ENCODE measurements at regions not wholly inside any gene's neighbourhood (a gene's known extent, or its start where the extent isn't known, plus 50 kb on each side); places are given as distances from the start of the nearest gene placed in this dataset.

DNA sequence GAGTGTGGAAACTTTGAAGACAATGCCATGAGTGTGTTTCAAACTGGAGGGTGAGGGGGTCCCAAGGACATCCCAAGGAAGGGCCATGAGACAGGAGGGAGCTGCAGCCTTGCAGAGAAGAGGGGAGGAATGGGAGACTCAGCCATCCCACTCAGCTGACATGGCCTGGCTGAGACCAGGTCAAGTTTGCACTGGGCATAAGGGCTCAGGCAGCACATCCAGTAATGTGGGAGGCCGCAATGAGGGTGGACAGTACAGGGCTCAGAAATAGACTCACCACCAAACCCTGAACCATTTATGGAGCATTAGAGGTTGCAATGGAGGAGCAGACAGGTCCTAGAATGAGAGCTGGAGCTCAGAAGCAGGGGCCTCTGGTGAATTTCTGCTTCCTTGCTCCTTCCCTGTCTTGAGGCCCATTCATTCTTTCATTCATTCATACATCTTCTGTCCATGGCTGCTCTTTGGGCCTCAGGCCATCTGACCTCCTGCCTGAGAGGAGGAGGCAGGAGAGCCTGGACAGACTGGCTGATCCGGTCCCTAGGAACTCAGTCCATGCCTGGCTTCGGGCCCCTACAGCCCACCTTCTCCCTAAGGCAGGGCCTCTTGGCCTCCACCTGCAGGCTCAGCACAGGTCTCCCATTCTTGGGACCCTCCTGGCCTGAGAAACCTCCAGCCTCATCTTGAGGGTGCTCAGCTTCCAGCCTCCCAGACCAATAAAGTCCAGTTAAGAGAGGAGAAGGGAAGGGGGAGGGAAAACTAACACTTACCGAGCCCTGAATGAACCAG is 70.5 kb upstream of the CDH5 start:
- no peak overlapping the region for H3K4me3 ChIP-seq (ENCODE audit: low read depth, low read length)
- TF ChIP-seq, protein P1, sequence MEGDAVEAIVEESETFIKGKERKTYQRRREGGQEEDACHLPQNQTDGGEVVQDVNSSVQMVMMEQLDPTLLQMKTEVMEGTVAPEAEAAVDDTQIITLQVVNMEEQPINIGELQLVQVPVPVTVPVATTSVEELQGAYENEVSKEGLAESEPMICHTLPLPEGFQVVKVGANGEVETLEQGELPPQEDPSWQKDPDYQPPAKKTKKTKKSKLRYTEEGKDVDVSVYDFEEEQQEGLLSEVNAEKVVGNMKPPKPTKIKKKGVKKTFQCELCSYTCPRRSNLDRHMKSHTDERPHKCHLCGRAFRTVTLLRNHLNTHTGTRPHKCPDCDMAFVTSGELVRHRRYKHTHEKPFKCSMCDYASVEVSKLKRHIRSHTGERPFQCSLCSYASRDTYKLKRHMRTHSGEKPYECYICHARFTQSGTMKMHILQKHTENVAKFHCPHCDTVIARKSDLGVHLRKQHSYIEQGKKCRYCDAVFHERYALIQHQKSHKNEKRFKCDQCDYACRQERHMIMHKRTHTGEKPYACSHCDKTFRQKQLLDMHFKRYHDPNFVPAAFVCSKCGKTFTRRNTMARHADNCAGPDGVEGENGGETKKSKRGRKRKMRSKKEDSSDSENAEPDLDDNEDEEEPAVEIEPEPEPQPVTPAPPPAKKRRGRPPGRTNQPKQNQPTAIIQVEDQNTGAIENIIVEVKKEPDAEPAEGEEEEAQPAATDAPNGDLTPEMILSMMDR (IDR thresholded peaks at IDR 0.05; ENCODE audit: borderline replicate concordance, insufficient read depth, low read depth, low read length), result no peak

GRCh38 chr16:66295213-66295612 is 71.3 kb upstream of the CDH5 start:
- TF ChIP-seq, protein P1 (IDR thresholded peaks at IDR 0.05; ENCODE audit: borderline replicate concordance, insufficient read depth, low read depth, low read length), result no peak
- no peak overlapping the region for H3K4me3 ChIP-seq (ENCODE audit: low read depth, low read length)

DNA sequence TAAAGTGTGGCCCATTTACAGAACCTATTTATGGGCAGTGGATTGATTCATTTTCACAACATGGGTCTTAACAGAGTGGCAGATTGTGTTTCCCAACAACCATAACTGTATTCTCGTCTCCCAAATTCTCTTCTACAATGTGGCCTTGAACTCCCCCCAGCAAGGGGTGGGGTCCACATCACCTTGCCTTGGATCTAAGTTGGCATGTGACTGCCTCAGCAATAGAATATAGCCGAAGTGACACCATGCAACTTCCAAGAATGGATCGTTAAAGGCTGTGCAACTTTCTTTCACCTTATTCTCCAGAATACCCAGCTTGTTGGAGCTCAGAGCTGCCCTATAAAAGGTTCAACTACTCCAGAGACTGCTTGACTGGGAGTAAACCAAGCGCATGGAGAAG is 72.0 kb upstream of the CDH5 start:
- H3K4me3 ChIP-seq (ENCODE audit: low read depth, low read length), result no peak overlapping the region
- TF ChIP-seq, protein P1 (IDR thresholded peaks at IDR 0.05; ENCODE audit: borderline replicate concordance, insufficient read depth, low read depth, low read length), result no peak

DNA sequence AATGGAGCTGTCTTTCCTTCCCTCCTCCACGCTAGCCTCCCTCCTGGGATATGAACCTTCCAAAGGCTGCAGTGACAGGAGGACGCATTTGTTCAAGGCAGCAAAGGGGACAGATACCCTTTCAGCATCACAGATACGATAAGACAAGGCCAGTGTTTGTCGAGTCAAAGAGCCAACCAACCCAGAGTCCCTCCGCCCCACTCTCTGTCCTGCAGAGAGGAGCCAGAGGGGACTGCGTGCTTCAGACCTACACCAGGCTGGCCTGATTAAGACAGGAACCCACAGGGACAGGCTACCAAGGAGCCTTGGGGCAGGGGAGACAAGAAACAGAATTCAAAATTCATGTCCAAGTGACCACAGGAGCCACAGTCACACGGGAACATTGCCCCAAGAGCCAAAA is 72.6 kb upstream of the CDH5 start:
- no peak overlapping the region for H3K4me3 ChIP-seq (ENCODE audit: low read depth, low read length)
- TF ChIP-seq, protein P1 (IDR thresholded peaks at IDR 0.05; ENCODE audit: borderline replicate concordance, insufficient read depth, low read depth, low read length), result no peak

DNA sequence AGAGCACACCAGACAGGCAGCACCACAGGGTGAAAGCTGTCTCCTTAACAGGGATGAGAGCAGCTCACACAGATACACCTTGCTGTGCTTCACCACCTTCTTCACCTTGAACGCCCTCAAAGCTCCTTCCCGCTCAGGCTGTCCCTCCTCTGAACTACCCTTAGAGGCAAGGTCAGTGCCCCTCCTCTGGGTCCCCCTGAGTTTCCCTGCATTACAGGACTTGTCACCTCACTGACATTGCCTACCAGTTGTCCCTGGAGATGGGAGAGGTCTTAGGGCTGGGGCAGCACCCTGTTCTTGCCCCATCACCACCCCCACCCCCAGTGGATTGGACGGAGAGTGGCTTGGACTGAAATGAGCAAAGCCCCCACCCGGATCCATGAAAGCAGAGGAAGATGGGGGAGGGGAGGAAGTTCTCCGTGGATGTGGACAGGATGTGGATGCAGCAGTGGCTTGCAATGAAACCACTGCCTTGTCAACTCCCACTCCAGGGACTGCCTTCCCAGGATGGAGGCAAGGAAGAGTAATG is 73.2 kb upstream of the CDH5 start:
- H3K4me3 ChIP-seq (ENCODE audit: low read depth, low read length), result no peak overlapping the region
- TF ChIP-seq, protein P1 (IDR thresholded peaks at IDR 0.05; ENCODE audit: borderline replicate concordance, insufficient read depth, low read depth, low read length), result no peak

DNA sequence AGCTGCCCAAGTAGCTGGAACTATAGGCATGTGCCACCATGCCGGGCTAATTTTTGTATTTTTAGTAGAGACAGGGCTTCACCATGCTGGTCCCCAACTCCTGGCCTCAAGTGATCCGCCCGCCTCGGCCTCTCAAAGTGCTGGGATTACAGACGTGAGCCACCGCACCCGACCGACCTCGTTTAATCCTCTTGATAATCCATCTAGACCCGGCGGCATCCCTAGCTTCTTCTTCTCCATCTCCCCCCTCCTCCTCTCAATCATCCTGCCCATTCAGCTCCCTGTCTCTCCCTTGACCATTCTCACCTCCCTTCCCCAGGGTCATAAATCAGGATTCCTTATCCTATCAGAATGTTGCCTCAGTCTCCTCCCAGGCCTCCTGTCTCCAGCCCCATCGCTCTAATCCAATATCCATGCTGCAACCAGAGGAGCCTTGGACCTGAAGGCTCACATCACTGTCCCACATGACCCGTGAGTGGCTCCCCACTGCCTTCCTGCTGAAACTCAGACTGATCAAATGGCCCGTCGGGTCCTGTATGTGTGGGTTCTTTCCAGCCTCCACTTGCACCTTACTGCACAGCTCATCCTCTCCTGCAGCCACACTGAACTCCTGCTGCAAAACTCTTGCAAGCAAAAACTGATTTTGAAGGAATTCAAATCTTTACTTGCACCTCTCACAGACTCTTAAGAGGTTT is 74.1 kb upstream of the CDH5 start:
- TF ChIP-seq, protein P1 (IDR thresholded peaks at IDR 0.05; ENCODE audit: borderline replicate concordance, insufficient read depth, low read depth, low read length), result no peak

More for the DNA sequence above, 74.1 kb upstream of the CDH5 start:
- H3K4me3 ChIP-seq (ENCODE audit: low read depth, low read length), result no peak overlapping the region

All from GM12875 (cell line).